Pancreas (tissue), 10 donors: ENCODE measurements at regions not wholly inside any gene's neighbourhood (a gene's known extent, or its start where the extent isn't known, plus 50 kb on each side); places are given as distances from the start of the nearest gene placed in this dataset.
"Not testable (repeated sequence)": the region's sequence is repeated elsewhere in the genome, so short reads cannot be mapped to it uniquely, and the experiment has no call there.

Source experiments
- ATAC-seq, 4 donors: fragments of 200-7000 bp; cut with Tn5 transposase; one replicate each; pipeline versions ENCODE4 v1.8.0 to v1.9.1; 2020; ENCODE audit warnings: mild to moderate bottlenecking in 4 of 4, moderate library complexity in 4 of 4
- DNase-seq, 6 donors: peaks; one replicate each; pipeline ENCODE4 v3.0.0-alpha.2; 2020
- FAIRE-seq: peaks from 2 replicates; lab custom pipeline; 2012; peaks lifted over from hg19 to GRCh38; lab: Jason Lieb, UNC
- H3K27ac ChIP-seq, 4 donors: fragments of 200-600 bp; sonication (generic); 1 replicate in 3 of 4; 2 replicates in 1 of 4; pipeline versions ENCODE4 v1.5.0 to v1.8.0; 2020
- H3K27me3 ChIP-seq, 4 donors: fragments of 200-600 bp; one replicate each; pipeline ENCODE4 v1.8.0; 2021
- H3K36me3 ChIP-seq, 3 donors: fragments of 200-600 bp; sonication (generic) in 1 of 3; one replicate each; pipeline versions ENCODE4 v1.5.0 to v1.8.0; 2020 to 2021
- H3K4me1 ChIP-seq, 3 donors: fragments of 200-600 bp; one replicate each; pipeline ENCODE4 v1.8.0; 2021
- H3K4me3 ChIP-seq, 4 donors: fragments of 200-600 bp; sonication (generic) in 2 of 4; one replicate each; pipeline versions ENCODE4 v1.5.0 to v1.8.0; 2020 to 2021
- H3K9me3 ChIP-seq, 4 donors: fragments of 200-600 bp; one replicate each; pipeline ENCODE4 v1.8.0; 2021
- WGBS, 2 donors: extraction: QIAGEN DNeasy Blood & Tissue Kit; methylation state at CpG; one replicate each; pipeline ENCODE4 v1.1.7; 2013; 5-methylcytosine and 5-hydroxymethylcytosine counted together
- intact Hi-C, 3 donors: fragments of 100-400 bp; cut with DNase I; formaldehyde crosslinking; loops; one replicate each; pipeline versions ENCODE4 v1.11.1 to v1.14.2; 2022
- TF ChIP-seq, protein P1 (sequence below), 4 donors: fragments of 200-600 bp; sonication (generic) in 3 of 4; IDR thresholded peaks; one replicate each; pipeline versions ENCODE4 v1.5.0 to v1.8.0; 2021; ENCODE audit warnings: antibody characterized with exemption in 4 of 4
- donor health status: healthy with polysubstance abuse.
- donor health status: DM: no; HTN: no; CAD: no; lungs with moderate emphysema.
- donor health status: DM: no; HTN: no; CAD: no.
- donor health status: control.
- donor health status: control.
- donor health status: Bipolar disorder and iron deficiency.
- donor health status: DM: yes; HTN: yes; CAD: no.
- donor health status: DM: no; HTN: no; CAD: no.
- donor health status: DM: no; HTN: no; CAD: no.
- donor health status: DM: yes; HTN: yes; CAD: no.

DNA sequence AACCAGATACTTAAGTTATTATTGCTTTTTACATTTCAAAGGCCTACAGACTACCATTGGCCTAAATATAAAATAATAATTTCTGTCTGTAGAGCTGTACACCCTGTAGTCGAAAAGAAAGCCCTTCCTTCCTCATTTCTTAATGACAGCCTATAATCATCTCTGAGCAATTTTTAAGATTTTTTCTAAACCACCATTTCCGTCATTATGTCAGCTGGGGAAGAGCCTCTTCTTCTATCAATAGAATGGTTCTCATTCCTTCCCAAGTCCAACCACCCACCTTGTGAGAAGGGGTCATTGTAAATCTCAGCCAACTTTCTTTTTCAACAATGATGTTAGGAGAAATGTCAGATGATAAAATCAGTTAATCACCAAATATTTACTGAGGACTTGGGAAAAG is 91.8 kb downstream of the PLEKHG1 start:
- no peak overlapping the region for H3K27ac ChIP-seq
- H3K27me3 ChIP-seq: no peaks in the 10 kb centered on the region
- no peak overlapping the region for H3K4me3 ChIP-seq
- TF ChIP-seq, protein P1, sequence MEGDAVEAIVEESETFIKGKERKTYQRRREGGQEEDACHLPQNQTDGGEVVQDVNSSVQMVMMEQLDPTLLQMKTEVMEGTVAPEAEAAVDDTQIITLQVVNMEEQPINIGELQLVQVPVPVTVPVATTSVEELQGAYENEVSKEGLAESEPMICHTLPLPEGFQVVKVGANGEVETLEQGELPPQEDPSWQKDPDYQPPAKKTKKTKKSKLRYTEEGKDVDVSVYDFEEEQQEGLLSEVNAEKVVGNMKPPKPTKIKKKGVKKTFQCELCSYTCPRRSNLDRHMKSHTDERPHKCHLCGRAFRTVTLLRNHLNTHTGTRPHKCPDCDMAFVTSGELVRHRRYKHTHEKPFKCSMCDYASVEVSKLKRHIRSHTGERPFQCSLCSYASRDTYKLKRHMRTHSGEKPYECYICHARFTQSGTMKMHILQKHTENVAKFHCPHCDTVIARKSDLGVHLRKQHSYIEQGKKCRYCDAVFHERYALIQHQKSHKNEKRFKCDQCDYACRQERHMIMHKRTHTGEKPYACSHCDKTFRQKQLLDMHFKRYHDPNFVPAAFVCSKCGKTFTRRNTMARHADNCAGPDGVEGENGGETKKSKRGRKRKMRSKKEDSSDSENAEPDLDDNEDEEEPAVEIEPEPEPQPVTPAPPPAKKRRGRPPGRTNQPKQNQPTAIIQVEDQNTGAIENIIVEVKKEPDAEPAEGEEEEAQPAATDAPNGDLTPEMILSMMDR (IDR thresholded peaks at IDR 0.05): no peak
- peaks cover 0 to 7% (median 6%) of the 10 kb centered on the region in 3 donors for H3K4me1 ChIP-seq
- intact Hi-C loops: no loop called here
- ATAC-seq (no peak), DNase-seq (no peak), FAIRE-seq (no peak)
- no peaks in the 10 kb centered on the region for H3K36me3 ChIP-seq
- H3K9me3 ChIP-seq: no peaks in the 10 kb centered on the region
- WGBS, 2 donors: 78 to 82% methylated on average over 2 of the region's 2 CpGs

DNA sequence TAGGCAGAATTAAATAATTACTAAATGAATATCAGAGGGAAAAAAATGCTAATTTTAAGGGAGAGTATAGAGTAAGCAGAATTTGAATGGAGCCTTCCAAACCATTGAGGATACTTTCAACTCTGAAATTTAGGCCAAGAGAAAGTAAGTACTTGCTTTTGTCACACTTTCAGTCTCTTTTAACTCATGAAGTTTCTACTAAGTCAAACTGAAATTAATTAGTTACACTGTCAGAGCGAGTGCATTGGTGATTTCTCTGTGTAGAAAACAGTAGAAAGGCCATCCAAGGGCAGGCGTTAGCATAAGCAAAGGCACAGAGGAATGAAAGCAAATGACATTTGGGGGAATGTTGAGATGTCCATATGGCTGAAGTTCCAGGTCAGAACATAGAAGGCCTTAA is 92.9 kb downstream of the PLEKHG1 start:
- Histone ChIP-seq H3K4me1 (peaks cover 0 to 6% (median 5%) of the 10 kb centered on the region in 3 donors), H3K9me3 (no peaks in the 10 kb centered on the region), H3K27me3 (no peaks in the 10 kb centered on the region), H3K36me3 (no peaks in the 10 kb centered on the region), H3K4me3 (no peak overlapping the region), H3K27ac (no peak overlapping the region)
- 92 to 94% methylated on average over 2 of the region's 2 CpGs for WGBS, 2 donors
- no peak for DNase-seq
- no peak for ATAC-seq
- TF ChIP-seq, protein P1 (IDR thresholded peaks at IDR 0.05): no peak
- intact Hi-C loops: no loop called here
- FAIRE-seq: no peak

DNA sequence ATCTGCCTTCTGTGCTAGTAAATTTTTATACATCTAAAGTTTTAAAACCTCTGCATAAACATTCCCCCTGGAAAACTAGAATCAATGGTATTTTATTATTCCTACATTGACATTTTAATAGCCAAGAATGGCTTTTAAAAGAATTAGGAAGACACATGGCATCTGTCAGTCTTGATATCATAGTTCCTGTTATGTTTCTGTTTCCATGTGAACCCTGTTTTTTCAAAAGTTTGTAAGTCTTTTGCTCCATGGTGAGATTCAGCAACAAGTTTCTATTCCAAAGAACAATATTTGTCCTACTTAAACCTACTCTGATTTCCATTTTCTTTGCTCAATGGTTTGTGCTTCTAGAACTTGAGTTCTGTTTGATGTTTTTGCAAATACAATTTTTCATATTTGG is 95.2 kb downstream of the PLEKHG1 start:
- Histone ChIP-seq H3K4me3 (no peak overlapping the region), H3K9me3 (no peaks in the 10 kb centered on the region), H3K27me3 (no peaks in the 10 kb centered on the region), H3K36me3 (no peaks in the 10 kb centered on the region), H3K4me1 (no peaks in the 10 kb centered on the region), H3K27ac (no peak overlapping the region)
- TF ChIP-seq, protein P1 (IDR thresholded peaks at IDR 0.05): no peak
- ATAC-seq (no peak), FAIRE-seq (peak; percentile 37), DNase-seq (no peak)
- intact Hi-C loops: no loop called here

DNA sequence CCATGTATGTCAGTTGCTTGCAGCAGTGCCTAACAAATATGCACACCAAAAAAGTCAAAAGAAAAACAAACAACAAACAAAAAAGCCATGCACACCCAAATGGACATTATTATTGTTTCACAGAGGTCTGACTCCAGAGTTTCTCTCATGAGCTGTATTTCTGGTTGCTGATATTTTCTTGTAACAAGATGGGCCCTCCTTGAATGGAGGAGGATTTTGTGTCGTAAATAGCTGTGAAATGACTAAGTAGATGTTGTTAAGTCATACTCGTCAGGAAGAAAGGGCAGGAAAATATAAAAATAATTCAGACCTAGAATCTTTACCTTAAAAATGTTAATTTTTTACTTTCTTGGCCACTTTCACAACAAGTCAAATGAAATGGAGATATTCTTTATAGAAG is 96.0 kb downstream of the PLEKHG1 start:
- FAIRE-seq: no peak
- TF ChIP-seq, protein P1 (IDR thresholded peaks at IDR 0.05): no peak
- no peaks in the 10 kb centered on the region for H3K27me3 ChIP-seq
- intact Hi-C loops: no loop called here
- no peaks in the 10 kb centered on the region for H3K36me3 ChIP-seq
- H3K4me1 ChIP-seq: no peaks in the 10 kb centered on the region
- DNase-seq: no peak
- H3K27ac ChIP-seq: no peak overlapping the region
- no peak for ATAC-seq
- no peaks in the 10 kb centered on the region for H3K9me3 ChIP-seq
- 67 to 84% methylated on average over 2 of the region's 2 CpGs for WGBS, 2 donors
- no peak overlapping the region for H3K4me3 ChIP-seq

DNA sequence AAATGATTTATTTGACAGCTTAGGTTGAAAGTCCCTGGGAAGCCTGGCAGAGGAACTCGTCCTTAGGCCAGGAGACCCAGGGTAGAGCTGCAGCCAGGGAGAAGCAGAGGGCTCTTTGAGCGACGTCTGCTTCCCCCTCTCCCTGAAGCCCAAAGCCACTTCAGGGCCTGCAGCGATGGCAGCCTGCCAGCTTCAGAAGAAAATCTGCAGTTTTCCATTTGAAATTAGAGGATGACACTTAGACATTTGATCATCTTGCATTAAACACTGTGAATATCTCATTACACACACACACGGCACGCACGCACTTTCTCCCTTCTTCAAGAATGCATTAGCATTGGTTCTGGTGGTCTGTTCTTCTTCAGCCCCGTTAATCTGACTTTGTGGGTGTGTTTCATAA is 96.5 kb downstream of the PLEKHG1 start:
- 74 to 77% methylated on average over 8 of the region's 8 CpGs for WGBS, 2 donors
- Histone ChIP-seq H3K27me3 (no peaks in the 10 kb centered on the region), H3K4me3 (no peak overlapping the region), H3K36me3 (no peaks in the 10 kb centered on the region), H3K27ac (no peak overlapping the region), H3K9me3 (no peaks in the 10 kb centered on the region), H3K4me1 (no peaks in the 10 kb centered on the region)
- FAIRE-seq (no peak), DNase-seq (no peak), ATAC-seq (no peak)
- TF ChIP-seq, protein P1 (IDR thresholded peaks at IDR 0.05): no peak
- intact Hi-C loops: no loop called here

DNA sequence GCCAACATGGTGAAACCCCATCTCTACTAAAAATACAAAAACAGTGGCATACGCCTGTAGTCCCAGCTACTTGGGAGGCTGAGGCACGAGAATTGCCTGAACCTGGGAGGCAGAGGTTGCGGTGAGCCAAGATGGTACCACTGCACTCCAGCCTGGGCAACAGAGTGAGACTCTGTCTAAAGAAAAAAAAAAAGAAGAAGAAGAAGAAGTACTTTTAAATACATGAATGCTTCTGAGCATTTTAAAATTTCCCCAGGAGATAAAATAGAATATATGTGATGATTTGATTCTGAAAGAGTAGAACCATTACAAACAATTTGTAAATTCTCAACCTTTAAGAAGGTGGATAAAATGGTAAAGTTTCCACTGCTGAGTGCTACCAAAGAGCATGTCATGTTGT is 97.2 kb downstream of the PLEKHG1 start:
- DNase-seq, H3K27me3 ChIP-seq, H3K36me3 ChIP-seq, FAIRE-seq, ATAC-seq, H3K9me3 ChIP-seq, H3K4me3 ChIP-seq, intact Hi-C loops, H3K4me1 ChIP-seq, H3K27ac ChIP-seq: not testable (repeated sequence)
- WGBS, 2 donors: 85 to 90% methylated on average over 3 of the region's 3 CpGs
